Peyer's patch (tissue), 4 donors: ENCODE measurements at regions not wholly inside any gene's neighbourhood (a gene's known extent, or its start where the extent isn't known, plus 50 kb on each side); places are given as distances from the start of the nearest gene placed in this dataset.

Source experiments
- DNase-seq, 3 donors: peaks; one replicate each; pipeline ENCODE4 v3.0.0-alpha.2; 2017 to 2019
- H3K27ac ChIP-seq, 4 donors: fragments of 200-600 bp; sonication (generic); one replicate each; pipeline ENCODE4 v1.5.1; 2016 to 2019
- H3K27me3 ChIP-seq, 2 donors: fragments of 200-600 bp; sonication (generic); one replicate each; pipeline ENCODE4 v1.5.1; 2019
- H3K36me3 ChIP-seq, 3 donors: fragments of 200-600 bp; sonication (generic); one replicate each; pipeline ENCODE4 v1.5.1; 2016 to 2019
- H3K4me1 ChIP-seq, 4 donors: fragments of 200-600 bp; sonication (generic); one replicate each; pipeline ENCODE4 v1.5.1; 2016 to 2019
- H3K4me3 ChIP-seq, 4 donors: fragments of 200-600 bp; sonication (generic); 1 replicate in 3 of 4; 2 replicates in 1 of 4; pipeline ENCODE4 v1.5.1; 2016 to 2019; ENCODE audit warnings: mild to moderate bottlenecking in 1 of 4
- H3K9me3 ChIP-seq, 4 donors: fragments of 200-600 bp; sonication (generic); one replicate each; pipeline ENCODE4 v1.5.1; 2016 to 2019; ENCODE audit warnings: mild to moderate bottlenecking in 1 of 4
- POLR2A ChIP-seq, 2 donors: fragments of 450-650 bp; IDR thresholded peaks; one replicate each; pipeline ENCODE4 v1.5.1; 2017; ENCODE audit warnings: antibody characterized with exemption in 2 of 2, mild to moderate bottlenecking in 2 of 2, moderate library complexity in 2 of 2
- TF ChIP-seq, protein P1 (sequence below), 6 experiments: fragments of 450-650 bp in 4 of 6; fragments of 200-600 bp in 2 of 6; sonication (generic) in 1 of 6; IDR thresholded peaks; one replicate each; pipeline ENCODE4 v1.5.1; 2017 to 2019; ENCODE audit warnings: antibody characterized with exemption in 6 of 6, mild to moderate bottlenecking in 3 of 6, moderate library complexity in 1 of 6

GRCh38 chr1:218633238-218633988 lies 288.3 kb downstream of the TGFB2 start:
- Histone ChIP-seq H3K27me3 (no peaks in the 10 kb centered on the region), H3K36me3 (no peaks in the 10 kb centered on the region), H3K9me3 (no peaks in the 10 kb centered on the region), H3K27ac (no peak overlapping the region), H3K4me3 (no peak overlapping the region), H3K4me1 (no peaks in the 10 kb centered on the region)
- no peak for DNase-seq
- TF ChIP-seq, protein P1, sequence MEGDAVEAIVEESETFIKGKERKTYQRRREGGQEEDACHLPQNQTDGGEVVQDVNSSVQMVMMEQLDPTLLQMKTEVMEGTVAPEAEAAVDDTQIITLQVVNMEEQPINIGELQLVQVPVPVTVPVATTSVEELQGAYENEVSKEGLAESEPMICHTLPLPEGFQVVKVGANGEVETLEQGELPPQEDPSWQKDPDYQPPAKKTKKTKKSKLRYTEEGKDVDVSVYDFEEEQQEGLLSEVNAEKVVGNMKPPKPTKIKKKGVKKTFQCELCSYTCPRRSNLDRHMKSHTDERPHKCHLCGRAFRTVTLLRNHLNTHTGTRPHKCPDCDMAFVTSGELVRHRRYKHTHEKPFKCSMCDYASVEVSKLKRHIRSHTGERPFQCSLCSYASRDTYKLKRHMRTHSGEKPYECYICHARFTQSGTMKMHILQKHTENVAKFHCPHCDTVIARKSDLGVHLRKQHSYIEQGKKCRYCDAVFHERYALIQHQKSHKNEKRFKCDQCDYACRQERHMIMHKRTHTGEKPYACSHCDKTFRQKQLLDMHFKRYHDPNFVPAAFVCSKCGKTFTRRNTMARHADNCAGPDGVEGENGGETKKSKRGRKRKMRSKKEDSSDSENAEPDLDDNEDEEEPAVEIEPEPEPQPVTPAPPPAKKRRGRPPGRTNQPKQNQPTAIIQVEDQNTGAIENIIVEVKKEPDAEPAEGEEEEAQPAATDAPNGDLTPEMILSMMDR (IDR thresholded peaks at IDR 0.05): no peak
- TF ChIP-seq POLR2A (IDR thresholded peaks at IDR 0.05): no peak

- Histone ChIP-seq H3K36me3 (no peaks in the 10 kb centered on the region), H3K4me1 (no peaks in the 10 kb centered on the region), H3K27me3 (no peaks in the 10 kb centered on the region), H3K27ac (no peak overlapping the region), H3K4me3 (no peak overlapping the region), H3K9me3 (no peaks in the 10 kb centered on the region)
- DNase-seq: no peak
- no peak for TF ChIP-seq POLR2A (IDR thresholded peaks at IDR 0.05)
- TF ChIP-seq, protein P1 (IDR thresholded peaks at IDR 0.05): no peak
Measured at GRCh38 chr1:218634212-218634611, 289.1 kb downstream of the TGFB2 start.

DNA sequence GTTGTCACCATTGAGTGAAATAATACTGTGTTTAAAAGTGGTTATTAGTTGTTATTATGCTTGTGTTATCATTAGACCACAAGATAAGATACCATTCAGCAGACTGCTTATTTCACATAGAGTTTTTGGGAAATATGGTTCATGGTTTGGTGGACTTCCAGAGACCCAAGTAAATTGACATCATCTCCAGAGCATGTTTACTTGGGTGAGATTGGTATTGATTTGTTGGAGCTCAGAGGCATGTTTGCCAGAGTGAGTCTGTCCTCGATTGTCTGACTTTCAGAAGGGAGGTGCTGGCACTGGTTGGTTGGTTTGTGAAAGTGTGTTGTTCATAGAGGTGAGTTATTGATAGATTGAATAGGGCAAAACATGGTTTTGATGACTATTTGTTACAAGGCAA lies 291.4 kb downstream of the TGFB2 start:
- TF ChIP-seq, protein P1 (IDR thresholded peaks at IDR 0.05): no peak
- TF ChIP-seq POLR2A (IDR thresholded peaks at IDR 0.05): no peak
- DNase-seq: no peak
- H3K9me3 ChIP-seq: no peaks in the 10 kb centered on the region
- H3K36me3 ChIP-seq: no peaks in the 10 kb centered on the region
- H3K4me3 ChIP-seq: no peak overlapping the region
- H3K27ac ChIP-seq: no peak overlapping the region
- no peaks in the 10 kb centered on the region for H3K4me1 ChIP-seq
- H3K27me3 ChIP-seq: no peaks in the 10 kb centered on the region

GRCh38 chr1:218640173-218640572 lies 295.0 kb downstream of the TGFB2 start:
- Histone ChIP-seq H3K4me1 (no peaks in the 10 kb centered on the region), H3K27me3 (no peaks in the 10 kb centered on the region), H3K4me3 (no peak overlapping the region), H3K9me3 (no peaks in the 10 kb centered on the region), H3K36me3 (no peaks in the 10 kb centered on the region), H3K27ac (no peak overlapping the region)
- no peak for TF ChIP-seq POLR2A (IDR thresholded peaks at IDR 0.05)
- TF ChIP-seq, protein P1 (IDR thresholded peaks at IDR 0.05): no peak
- DNase-seq: no peak

DNA sequence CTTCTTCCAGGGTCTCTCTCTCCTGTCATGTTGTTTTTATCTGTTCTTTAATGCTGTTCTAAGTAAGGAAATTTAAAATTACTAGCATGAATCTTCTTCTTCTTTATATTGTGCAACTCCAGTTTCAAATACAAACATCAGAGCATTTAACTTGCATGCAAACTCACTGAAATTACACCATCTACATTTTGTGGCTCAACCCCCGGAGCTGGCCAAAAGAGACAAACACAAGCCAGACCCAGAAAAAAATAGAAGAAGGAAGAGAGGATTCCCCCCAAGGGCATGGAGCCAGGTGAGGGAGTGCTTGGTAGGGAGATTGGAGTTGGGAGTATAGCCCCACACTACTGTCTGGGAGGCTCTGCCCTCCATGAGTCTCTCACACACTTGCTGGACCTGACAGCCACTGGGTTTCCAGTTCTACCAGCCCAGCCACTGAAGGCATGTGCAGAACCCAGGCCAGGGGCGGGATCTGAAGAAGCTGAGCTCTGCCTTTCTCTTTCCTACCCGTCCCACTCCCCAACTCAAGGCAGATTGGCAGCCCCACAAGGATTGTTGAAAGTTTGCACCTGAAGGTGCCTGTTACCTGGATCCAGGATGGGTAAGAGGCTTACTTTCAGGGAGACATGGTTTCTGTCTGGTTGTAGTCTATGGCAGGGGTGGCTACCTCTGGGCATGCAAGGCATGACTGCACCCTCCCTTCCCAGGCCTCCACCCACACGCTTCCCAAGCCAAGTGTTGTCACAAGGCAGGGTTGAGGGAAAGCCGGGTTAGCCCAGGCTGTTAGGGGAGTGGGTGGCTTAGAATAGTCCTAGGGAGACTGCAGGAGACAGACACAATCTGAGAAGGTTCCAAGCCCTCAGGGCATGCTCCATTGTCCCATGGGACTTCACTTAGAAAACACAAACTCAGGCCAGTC lies 297.2 kb downstream of the TGFB2 start:
- H3K4me3 ChIP-seq: no peak overlapping the region
- no peak overlapping the region for H3K27ac ChIP-seq
- no peak for TF ChIP-seq POLR2A (IDR thresholded peaks at IDR 0.05)
- TF ChIP-seq, protein P1 (IDR thresholded peaks at IDR 0.05): no peak
- H3K9me3 ChIP-seq: no peaks in the 10 kb centered on the region
- H3K36me3 ChIP-seq: no peaks in the 10 kb centered on the region
- no peaks in the 10 kb centered on the region for H3K4me1 ChIP-seq
- H3K27me3 ChIP-seq: no peaks in the 10 kb centered on the region
- DNase-seq: no peak
